ENCODE measurements at regions not wholly inside any gene's neighbourhood (a gene's known extent, or its start where the extent isn't known, plus 50 kb on each side); places are given as distances from the start of the nearest gene placed in this dataset.
"Not testable (repeated sequence)": the region's sequence is repeated elsewhere in the genome, so short reads cannot be mapped to it uniquely, and the experiment has no call there.

GRCh38 chr2:7691961-7692656 lies 774.9 kb downstream of the RNF144A start:
- intact Hi-C loops (cut with DNase I) = no loop called here
- H3K9me3 ChIP-seq = no peaks in the 10 kb centered on the region
- no peak overlapping the region for H3K27ac ChIP-seq (replicated peaks in 1 of 4)
- TF ChIP-seq EP300 (IDR thresholded peaks at IDR 0.05) = no peak
- TF ChIP-seq POLR2A (IDR thresholded peaks at IDR 0.05; ENCODE audit: low read depth) = no peak
- TF ChIP-seq POLR2AphosphoS5 (IDR thresholded peaks at IDR 0.05) = no peak
- TF ChIP-seq CTCF (IDR thresholded peaks at IDR 0.05) = no peak
- no peaks in the 10 kb centered on the region for H3K4me1 ChIP-seq
- 72% methylated on average over 3 of the region's 3 CpGs for WGBS
- no peaks in the 10 kb centered on the region for H3K36me3 ChIP-seq
- H3K27me3 ChIP-seq = no peaks in the 10 kb centered on the region
- peak; percentile 50 for DNase-seq (ENCODE audit: extremely low spot score)
- no peak overlapping the region for H3K4me3 ChIP-seq

- H3K4me1 ChIP-seq = no peaks in the 10 kb centered on the region
- 100% methylated on average over 1 of the region's 1 CpG for WGBS
- H3K9me3 ChIP-seq = no peaks in the 10 kb centered on the region
- peak; percentile 91 for DNase-seq (ENCODE audit: extremely low spot score)
- H3K36me3 ChIP-seq = no peaks in the 10 kb centered on the region
- TF ChIP-seq CTCF (IDR thresholded peaks at IDR 0.05) (no peak), POLR2AphosphoS5 (IDR thresholded peaks at IDR 0.05) (peak in 1 of 2 donors; percentile 19)
- intact Hi-C loops (cut with DNase I) = no loop called here
- H3K27ac ChIP-seq (replicated peaks in 1 of 4) = no peak overlapping the region
- H3K27me3 ChIP-seq = no peaks in the 10 kb centered on the region
- no peak overlapping the region for H3K4me3 ChIP-seq
These were observed 775.5 kb downstream of the RNF144A start for GRCh38 chr2:7692657-7693161.

GRCh38 chr2:7693246-7694075 lies 776.2 kb downstream of the RNF144A start:
- Histone ChIP-seq H3K4me1 (no peaks in the 10 kb centered on the region), H3K9me3 (no peaks in the 10 kb centered on the region), H3K27me3 (no peaks in the 10 kb centered on the region), H3K36me3 (no peaks in the 10 kb centered on the region), H3K27ac (replicated peaks in 1 of 4) (no peak overlapping the region), H3K4me3 (no peak overlapping the region)
- 94% methylated on average over 9 of the region's 9 CpGs for WGBS
- peak; percentile 50 for DNase-seq (ENCODE audit: extremely low spot score)
- no peak for TF ChIP-seq POLR2A (IDR thresholded peaks at IDR 0.05; ENCODE audit: low read depth)
- TF ChIP-seq CTCF (IDR thresholded peaks at IDR 0.05) = no peak
- no peak for TF ChIP-seq EP300 (IDR thresholded peaks at IDR 0.05)
- TF ChIP-seq POLR2AphosphoS5 (IDR thresholded peaks at IDR 0.05) = no peak
- intact Hi-C loops (cut with DNase I) = no loop called here

- H3K9me3 ChIP-seq = no peaks in the 10 kb centered on the region
- H3K27me3 ChIP-seq = no peaks in the 10 kb centered on the region
- no peaks in the 10 kb centered on the region for H3K36me3 ChIP-seq
- peak; percentile 66 for DNase-seq (ENCODE audit: extremely low spot score)
- intact Hi-C loops (cut with DNase I) = no loop called here
- TF ChIP-seq EP300 (IDR thresholded peaks at IDR 0.05) (no peak), POLR2AphosphoS5 (IDR thresholded peaks at IDR 0.05) (no peak), CTCF (IDR thresholded peaks at IDR 0.05) (no peak), POLR2A (IDR thresholded peaks at IDR 0.05; ENCODE audit: low read depth) (no peak)
- WGBS = 79% methylated on average over 12 of the region's 12 CpGs
- no peaks in the 10 kb centered on the region for H3K4me1 ChIP-seq
- no peak overlapping the region for H3K27ac ChIP-seq (replicated peaks in 1 of 4)
- no peak overlapping the region for H3K4me3 ChIP-seq
These were observed 777.1 kb downstream of the RNF144A start for GRCh38 chr2:7694076-7694985.

- H3K4me3 ChIP-seq; H3K9me3 ChIP-seq; intact Hi-C loops (cut with DNase I); H3K27ac ChIP-seq (replicated peaks in 1 of 4); DNase-seq (ENCODE audit: extremely low spot score); H3K36me3 ChIP-seq; H3K27me3 ChIP-seq; H3K4me1 ChIP-seq: not testable (repeated sequence)
- 85% methylated on average over 6 of the region's 6 CpGs for WGBS
These were observed 779.3 kb downstream of the RNF144A start for GRCh38 chr2:7696556-7696955.

All from esophagus muscularis mucosa (tissue), 4 donors.